ENCODE measurements at regions not wholly inside any gene's neighbourhood (a gene's known extent, or its start where the extent isn't known, plus 50 kb on each side); places are given as distances from the start of the nearest gene placed in this dataset.

DNA sequence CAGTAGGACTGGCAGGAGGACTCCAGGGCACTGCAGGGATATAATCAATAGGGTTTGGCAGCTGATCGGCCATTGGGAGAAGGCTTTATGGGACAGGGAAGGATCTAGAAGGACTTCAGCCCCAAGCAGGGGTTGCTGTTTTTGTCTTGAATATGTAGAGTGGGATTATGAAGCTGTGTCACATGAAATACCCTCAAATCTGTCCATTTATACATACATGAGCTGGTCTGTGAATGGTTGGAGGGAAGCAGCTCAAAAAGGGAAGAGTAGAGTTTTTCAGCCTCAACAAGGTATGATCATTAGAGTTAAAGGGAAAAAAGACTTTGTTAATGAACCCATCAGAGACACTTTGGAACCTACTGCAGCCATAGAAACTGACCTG, 98.2 kb upstream of the ZNF217 start:
- TF ChIP-seq, protein P1, sequence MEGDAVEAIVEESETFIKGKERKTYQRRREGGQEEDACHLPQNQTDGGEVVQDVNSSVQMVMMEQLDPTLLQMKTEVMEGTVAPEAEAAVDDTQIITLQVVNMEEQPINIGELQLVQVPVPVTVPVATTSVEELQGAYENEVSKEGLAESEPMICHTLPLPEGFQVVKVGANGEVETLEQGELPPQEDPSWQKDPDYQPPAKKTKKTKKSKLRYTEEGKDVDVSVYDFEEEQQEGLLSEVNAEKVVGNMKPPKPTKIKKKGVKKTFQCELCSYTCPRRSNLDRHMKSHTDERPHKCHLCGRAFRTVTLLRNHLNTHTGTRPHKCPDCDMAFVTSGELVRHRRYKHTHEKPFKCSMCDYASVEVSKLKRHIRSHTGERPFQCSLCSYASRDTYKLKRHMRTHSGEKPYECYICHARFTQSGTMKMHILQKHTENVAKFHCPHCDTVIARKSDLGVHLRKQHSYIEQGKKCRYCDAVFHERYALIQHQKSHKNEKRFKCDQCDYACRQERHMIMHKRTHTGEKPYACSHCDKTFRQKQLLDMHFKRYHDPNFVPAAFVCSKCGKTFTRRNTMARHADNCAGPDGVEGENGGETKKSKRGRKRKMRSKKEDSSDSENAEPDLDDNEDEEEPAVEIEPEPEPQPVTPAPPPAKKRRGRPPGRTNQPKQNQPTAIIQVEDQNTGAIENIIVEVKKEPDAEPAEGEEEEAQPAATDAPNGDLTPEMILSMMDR (conservative IDR thresholded peaks at IDR 0.05): no peak
- no peak for TF ChIP-seq EZH2 (IDR thresholded peaks at IDR 0.05; ENCODE audit: low read depth)
